ENCODE measurements at regions not wholly inside any gene's neighbourhood (a gene's known extent, or its start where the extent isn't known, plus 50 kb on each side); places are given as distances from the start of the nearest gene placed in this dataset.

GRCh38 chr1:222020553-222020952 is 278.7 kb upstream of the DUSP10 start:
- no peak overlapping the region for H3K4me2 ChIP-seq (ENCODE audit: low read length)
- H3K9me3 ChIP-seq (ENCODE audit: low read length) = no peaks in the 10 kb centered on the region
- H3K36me3 ChIP-seq (ENCODE audit: insufficient read depth, low read length) = no peaks in the 10 kb centered on the region
- no peaks in the 10 kb centered on the region for H3F3A ChIP-seq (ENCODE audit: insufficient read depth, low read length, poor library complexity, severe bottlenecking)
- no peaks in the 10 kb centered on the region for H4K20me1 ChIP-seq (ENCODE audit: insufficient read depth)
- TF ChIP-seq TAF1 (IDR thresholded peaks at IDR 0.05; ENCODE audit: low read depth) = no peak
- TF ChIP-seq EZH2 (IDR thresholded peaks at IDR 0.05; ENCODE audit: borderline replicate concordance, insufficient read depth, low read length, poor library complexity, severe bottlenecking) = no peak
- no peak for TF ChIP-seq MXI1 (conservative IDR thresholded peaks at IDR 0.05; ENCODE audit: poor library complexity, severe bottlenecking)
- TF ChIP-seq POLR2AphosphoS5 (IDR thresholded peaks at IDR 0.05) = no peak
- no peak for TF ChIP-seq CTCF (IDR thresholded peaks at IDR 0.05; ENCODE audit: poor library complexity, severe bottlenecking)
- TF ChIP-seq EP300 (conservative IDR thresholded peaks at IDR 0.05; ENCODE audit: poor library complexity, severe bottlenecking) = no peak
- no peak for TF ChIP-seq RAD21 (conservative IDR thresholded peaks at IDR 0.05)
- TF ChIP-seq SMC3 (conservative IDR thresholded peaks at IDR 0.05; ENCODE audit: poor library complexity) = no peak
- TF ChIP-seq REST (IDR thresholded peaks at IDR 0.05; ENCODE audit: borderline replicate concordance) = no peak
- H3K4me3 ChIP-seq (ENCODE audit: low read length) = no peak overlapping the region
- H3K9ac ChIP-seq (ENCODE audit: low read length) = no peak overlapping the region
- H3K27ac ChIP-seq (ENCODE audit: low read length) = no peak overlapping the region
- no peaks in the 10 kb centered on the region for H3K27me3 ChIP-seq (ENCODE audit: insufficient read depth, low read depth, low read length)
- H2AFZ ChIP-seq (ENCODE audit: low read depth, low read length) = no peak overlapping the region
- no peaks in the 10 kb centered on the region for H3K9me2 ChIP-seq (ENCODE audit: insufficient read depth, low read length)
- no peaks in the 10 kb centered on the region for H3K79me2 ChIP-seq (replicated peaks; ENCODE audit: insufficient read depth, low read length)

GRCh38 chr1:222019029-222019428 is 277.1 kb upstream of the DUSP10 start:
- H3K27me3 ChIP-seq (ENCODE audit: insufficient read depth, low read depth, low read length) = no peaks in the 10 kb centered on the region
- no peaks in the 10 kb centered on the region for H3K79me2 ChIP-seq (replicated peaks; ENCODE audit: insufficient read depth, low read length)
- no peaks in the 10 kb centered on the region for H4K20me1 ChIP-seq (ENCODE audit: insufficient read depth)
- H3K9ac ChIP-seq (ENCODE audit: low read length) = no peak overlapping the region
- H3K27ac ChIP-seq (ENCODE audit: low read length) = no peak overlapping the region
- no peaks in the 10 kb centered on the region for H3F3A ChIP-seq (ENCODE audit: insufficient read depth, low read length, poor library complexity, severe bottlenecking)
- no peaks in the 10 kb centered on the region for H3K36me3 ChIP-seq (ENCODE audit: insufficient read depth, low read length)
- H2AFZ ChIP-seq (ENCODE audit: low read depth, low read length) = no peak overlapping the region
- no peak overlapping the region for H3K4me3 ChIP-seq (ENCODE audit: low read length)
- no peaks in the 10 kb centered on the region for H3K9me2 ChIP-seq (ENCODE audit: insufficient read depth, low read length)
- TF ChIP-seq SMC3 (conservative IDR thresholded peaks at IDR 0.05; ENCODE audit: poor library complexity) (no peak), EZH2 (IDR thresholded peaks at IDR 0.05; ENCODE audit: borderline replicate concordance, insufficient read depth, low read length, poor library complexity, severe bottlenecking) (no peak), POLR2AphosphoS5 (IDR thresholded peaks at IDR 0.05) (no peak), MXI1 (conservative IDR thresholded peaks at IDR 0.05; ENCODE audit: poor library complexity, severe bottlenecking) (no peak), RAD21 (conservative IDR thresholded peaks at IDR 0.05) (no peak), CTCF (IDR thresholded peaks at IDR 0.05; ENCODE audit: poor library complexity, severe bottlenecking) (no peak), TAF1 (IDR thresholded peaks at IDR 0.05; ENCODE audit: low read depth) (no peak), EP300 (conservative IDR thresholded peaks at IDR 0.05; ENCODE audit: poor library complexity, severe bottlenecking) (no peak), REST (IDR thresholded peaks at IDR 0.05; ENCODE audit: borderline replicate concordance) (no peak)
- H3K4me2 ChIP-seq (ENCODE audit: low read length) = no peak overlapping the region
- H3K9me3 ChIP-seq (ENCODE audit: low read length) = no peaks in the 10 kb centered on the region

Measured in neural cell (in vitro differentiated cells).